IMR-90 (cell line): ENCODE measurements at regions not wholly inside any gene's neighbourhood (a gene's known extent, or its start where the extent isn't known, plus 50 kb on each side); places are given as distances from the start of the nearest gene placed in this dataset.

ENCODE experiments used
- ATAC-seq: fragments of 200-7000 bp; cut with Tn5 transposase; 2 replicates; pipeline ENCODE4 v1.9.1; 2020; ENCODE audit warnings: low read depth, mild to moderate bottlenecking, moderate library complexity
- BruUV-seq: library from RNA; stranded (reverse); fragments of 400-500 nt; replicated peaks from 2 replicates; lab custom pipeline; 2021; lab: Mats Ljungman, UMichigan
- CTCF ChIA-PET: fragments of 300-600 bp; formaldehyde crosslinking; extraction: SDS; loops from one replicate; lab custom pipeline; 2021; ENCODE audit warnings: antibody characterized with exemption; lab: Yijun Ruan, JAX
- POLR2A ChIA-PET: fragments of 300-600 bp; sonication (Branson Sonifier 250); formaldehyde crosslinking; loops from one replicate; lab custom pipeline; 2022; ENCODE audit warnings: antibody characterized with exemption; ENCODE audit not compliant: unreplicated experiment; lab: Charles Lee
- DNase-seq: peaks from one replicate; pipeline ENCODE4 v3.0.0; 2013
- H2AFZ ChIP-seq: replicated peaks from 2 replicates; pipeline ENCODE3; 2013; ENCODE audit warnings: low read length, mild to moderate bottlenecking; ENCODE audit not compliant: poor library complexity
- H2AK5ac ChIP-seq: 2 replicates; pipeline ENCODE4 v1.6.1; 2013; ENCODE audit warnings: low read depth, low read length, inconsistent platforms
- H2AK9ac ChIP-seq: replicated peaks from 2 replicates; pipeline ENCODE3; 2013; ENCODE audit warnings: mild to moderate bottlenecking, low read depth, low read length, moderate library complexity; ENCODE audit not compliant: poor library complexity
- H2BK120ac ChIP-seq: 2 replicates; pipeline ENCODE4 v1.6.1; 2013; ENCODE audit warnings: low read depth, low read length, inconsistent platforms
- H2BK15ac ChIP-seq: 3 replicates; pipeline ENCODE4 v1.6.1; 2013; ENCODE audit warnings: low read depth, low read length, inconsistent platforms
- H2BK20ac ChIP-seq: 2 replicates; pipeline ENCODE4 v1.6.1; 2013; ENCODE audit warnings: low read depth, mild to moderate bottlenecking, inconsistent platforms, low read length, moderate library complexity
- H2BK5ac ChIP-seq: 2 replicates; pipeline ENCODE4 v1.6.1; 2013; ENCODE audit warnings: mild to moderate bottlenecking, low read depth, low read length, inconsistent platforms; ENCODE audit not compliant: poor library complexity, severe bottlenecking
- H3K14ac ChIP-seq: replicated peaks from 2 replicates; pipeline ENCODE4 v1.6.1; 2013; ENCODE audit warnings: low read depth, low read length, inconsistent platforms
- H3K18ac ChIP-seq: 2 replicates; pipeline ENCODE4 v1.6.1; 2013; ENCODE audit warnings: low read depth, low read length, control low read depth
- H3K23ac ChIP-seq: 2 replicates; pipeline ENCODE4 v1.6.1; 2013; ENCODE audit warnings: low read depth, low read length, inconsistent platforms
- H3K27ac ChIP-seq: 2 replicates; pipeline ENCODE4 v1.5.1; 2013; ENCODE audit warnings: mild to moderate bottlenecking, control low read depth, low read length; ENCODE audit not compliant: insufficient read depth
- H3K27me3 ChIP-seq: 2 replicates; pipeline ENCODE4 v1.6.1; 2013; ENCODE audit warnings: low read length; ENCODE audit not compliant: control insufficient read depth, insufficient read depth
- H3K36me3 ChIP-seq: 2 replicates; pipeline ENCODE4 v1.6.1; 2013; ENCODE audit warnings: low read length, mixed read lengths; ENCODE audit not compliant: control insufficient read depth, insufficient read depth
- H3K4ac ChIP-seq: 2 replicates; pipeline ENCODE4 v1.6.1; 2013; ENCODE audit warnings: low read depth, low read length, inconsistent platforms
- H3K4me1 ChIP-seq: 2 replicates; pipeline ENCODE4 v1.6.1; 2013; ENCODE audit warnings: low read length, mixed read lengths; ENCODE audit not compliant: control insufficient read depth, insufficient read depth
- H3K4me2 ChIP-seq: 2 replicates; pipeline ENCODE4 v1.6.1; 2013; ENCODE audit warnings: low read depth, mild to moderate bottlenecking, control low read depth, low read length, moderate library complexity
- H3K4me3 ChIP-seq: 2 replicates; pipeline ENCODE4 v1.5.1; 2013; ENCODE audit warnings: low read depth, mild to moderate bottlenecking, control low read depth, low read length, moderate library complexity; ENCODE audit not compliant: insufficient read depth
- H3K56ac ChIP-seq: 2 replicates; pipeline ENCODE4 v1.6.1; 2013; ENCODE audit warnings: low read length, inconsistent platforms; ENCODE audit not compliant: insufficient read depth; ENCODE audit errors: extremely low read depth
- H3K79me1 ChIP-seq, 2 experiments: 2 replicates each; pipeline ENCODE4 v1.6.1; 2013; ENCODE audit warnings: low read length in 2 of 2, inconsistent platforms in 1 of 2, low read depth in 1 of 2
- H3K9ac ChIP-seq: 2 replicates; pipeline ENCODE4 v1.6.1; 2013; ENCODE audit warnings: low read depth, low read length, control low read depth
- H3K9me1 ChIP-seq: 2 replicates; pipeline ENCODE4 v1.6.1; 2013; ENCODE audit warnings: low read length, inconsistent platforms; ENCODE audit not compliant: insufficient read depth
- H3K9me3 ChIP-seq: 2 replicates; pipeline ENCODE4 v1.6.1; 2013; ENCODE audit warnings: low read length; ENCODE audit not compliant: control insufficient read depth, insufficient read depth
- H4K20me1 ChIP-seq: 2 replicates; pipeline ENCODE4 v1.6.1; 2013; ENCODE audit warnings: low read length, inconsistent platforms; ENCODE audit not compliant: insufficient read depth
- H4K5ac ChIP-seq: 2 replicates; pipeline ENCODE4 v1.6.1; 2013; ENCODE audit warnings: mild to moderate bottlenecking, low read depth, low read length, control low read depth
- H4K8ac ChIP-seq, 2 experiments: 2 replicates each; pipeline ENCODE4 v1.6.1; 2013; ENCODE audit warnings: low read depth in 2 of 2, low read length in 2 of 2, control low read depth in 1 of 2, inconsistent platforms in 1 of 2
- H4K91ac ChIP-seq: 2 replicates; pipeline ENCODE4 v1.6.1; 2013; ENCODE audit warnings: low read depth, low read length, inconsistent platforms; ENCODE audit not compliant: insufficient read depth
- POLR2A ChIP-seq: IDR thresholded peaks from 2 replicates; pipeline ENCODE4 v1.6.1; 2012; ENCODE audit warnings: mild to moderate bottlenecking, low read depth, low read length
- WGBS, 2 experiments: methylation state at CpG; one replicate each; pipeline versions ENCODE4 v1.1.5 to v1.1.7; 2013; ENCODE audit warnings: missing lambda C conversion rate in 2 of 2; ENCODE audit not compliant: insufficient read length in 1 of 2; ENCODE audit errors: extremely low coverage in 2 of 2; 5-methylcytosine and 5-hydroxymethylcytosine counted together
- dilution Hi-C: fragments of 300-500 bp; cut with HindIII; formaldehyde crosslinking; loops from one replicate; pipeline ENCODE4 v1.14.3; 2018; ENCODE audit warnings: low sequenced_read_pairs; ENCODE audit not compliant: unreplicated experiment
- in situ Hi-C: fragments of 300-500 bp; cut with MboI; formaldehyde crosslinking; loops from 3 replicates; pipeline ENCODE4 v1.14.3; 2019; ENCODE audit warnings: low sequenced_read_pairs, inconsistent platforms, mixed read lengths
- intact Hi-C: fragments of 100-400 bp; cut with micrococcal nuclease; formaldehyde crosslinking; loops from 2 replicates; pipeline ENCODE4 v1.10.0; 2022

- no peak overlapping the region for H3K23ac ChIP-seq
- no peaks in the 10 kb centered on the region for H3K79me1 ChIP-seq
- no TSS peak for BruUV-seq
- no peak overlapping the region for H3K4me3 ChIP-seq
- no peak overlapping the region for H3K4ac ChIP-seq
- no peaks in the 10 kb centered on the region for H3K36me3 ChIP-seq
- in situ Hi-C loops (no loop called here), dilution Hi-C loops (no loop called here), intact Hi-C loops (no loop called here)
- no peak overlapping the region for H3K9ac ChIP-seq
- H2AK9ac ChIP-seq: no peak overlapping the region
- no peak for TF ChIP-seq POLR2A
- H2AK5ac ChIP-seq: no peak overlapping the region
- H2AFZ ChIP-seq: no peak overlapping the region
- H4K91ac ChIP-seq: no peak overlapping the region
- no peak overlapping the region for H3K56ac ChIP-seq
- H2BK5ac ChIP-seq: no peak overlapping the region
- ATAC-seq (no peak), DNase-seq (no peak)
- H3K4me2 ChIP-seq: no peak overlapping the region
- WGBS, 2 experiments: no CpG with 5 or more reads among the region's 2 CpGs
- H3K14ac ChIP-seq: no peak overlapping the region
- CTCF ChIA-PET: interaction anchor here (0.6 to 0.7 kb wide), 2 partner anchors 142 to 214 kb away, joined by 3 read pairs; no protein-coding TSS in a partner anchor
- H2BK120ac ChIP-seq: no peak overlapping the region
- H3K27ac ChIP-seq: no peak overlapping the region
- H3K9me3 ChIP-seq: no peaks in the 10 kb centered on the region
- no peaks in the 10 kb centered on the region for H3K4me1 ChIP-seq
- H3K9me1 ChIP-seq: no peaks in the 10 kb centered on the region
- no peak overlapping the region for H2BK15ac ChIP-seq
- no peak overlapping the region for H4K8ac ChIP-seq
- no peak overlapping the region for H2BK20ac ChIP-seq
- POLR2A ChIA-PET: no interaction called here
- H4K5ac ChIP-seq: no peak overlapping the region
- H3K27me3 ChIP-seq: no peaks in the 10 kb centered on the region
- no peak overlapping the region for H3K18ac ChIP-seq
- no peaks in the 10 kb centered on the region for H4K20me1 ChIP-seq
Observed at GRCh38 chr16:59405802-59406201, 671.7 kb upstream of the GOT2 start.
